HS-27A (cell line): ENCODE measurements at regions not wholly inside any gene's neighbourhood (a gene's known extent, or its start where the extent isn't known, plus 50 kb on each side); places are given as distances from the start of the nearest gene placed in this dataset.

Experiments used
- DNase-seq: peaks from one replicate; pipeline ENCODE4 v3.0.0-alpha.2; 2012; ENCODE audit warnings: low read depth, missing footprints

DNA sequence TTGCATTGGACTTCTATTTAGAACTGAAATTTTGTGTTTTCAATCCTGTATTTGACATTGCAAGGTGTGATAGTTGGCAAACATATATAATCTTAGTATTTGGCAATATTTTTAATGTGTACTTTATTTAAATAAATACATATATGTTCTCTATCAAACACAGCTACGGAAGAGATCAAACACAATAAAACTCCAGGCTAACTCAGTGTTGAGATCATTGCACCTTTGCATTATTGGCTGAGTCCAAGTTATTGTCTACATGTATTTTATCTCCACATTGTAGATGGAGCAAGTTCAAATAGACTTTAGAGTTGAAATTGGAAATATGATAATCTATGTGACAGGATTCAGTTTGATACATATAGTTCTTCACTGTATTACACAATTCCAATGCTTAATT is 176.7 kb downstream of the ST6GAL2 start:
- DNase-seq = no peak

DNA sequence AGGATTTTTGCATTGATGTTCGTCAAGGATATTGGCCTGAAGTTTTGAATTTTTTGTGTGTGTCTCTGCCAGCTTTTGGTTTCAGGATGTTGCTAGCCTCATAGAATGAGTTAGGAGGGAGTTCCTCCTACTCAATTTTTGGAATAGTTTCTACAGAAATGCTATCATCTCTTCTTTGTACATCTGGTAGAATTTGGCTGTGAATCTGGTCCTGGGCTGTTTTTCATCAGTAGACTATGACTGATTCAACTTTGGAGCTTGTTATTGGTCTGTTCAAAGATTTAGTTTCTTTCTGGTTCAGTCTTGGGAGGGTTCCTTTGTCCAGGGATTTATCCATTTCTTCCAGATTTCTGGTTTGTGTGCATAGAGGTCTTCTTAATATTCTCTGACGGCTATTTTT is 166.7 kb downstream of the ST6GAL2 start:
- no peak for DNase-seq

DNA sequence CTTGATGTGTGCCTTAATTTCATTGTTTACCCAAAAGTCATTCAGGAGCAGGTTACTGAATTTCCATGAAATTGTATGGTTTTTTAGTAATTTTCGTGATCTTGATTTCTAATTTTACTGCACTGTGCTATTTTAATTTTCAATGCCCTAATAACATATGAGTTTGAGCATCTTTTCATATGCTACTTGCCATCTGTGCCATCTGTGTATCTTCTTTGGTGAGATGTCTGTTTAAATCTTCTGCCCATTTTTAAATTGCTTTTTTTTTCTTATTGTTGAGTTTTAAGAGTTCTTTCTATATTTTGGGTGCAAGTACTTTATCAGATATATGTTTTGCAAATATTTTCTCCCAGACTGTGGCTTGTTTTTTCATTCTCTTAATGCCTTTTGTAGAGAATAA is 165.9 kb downstream of the ST6GAL2 start:
- no peak for DNase-seq

DNA sequence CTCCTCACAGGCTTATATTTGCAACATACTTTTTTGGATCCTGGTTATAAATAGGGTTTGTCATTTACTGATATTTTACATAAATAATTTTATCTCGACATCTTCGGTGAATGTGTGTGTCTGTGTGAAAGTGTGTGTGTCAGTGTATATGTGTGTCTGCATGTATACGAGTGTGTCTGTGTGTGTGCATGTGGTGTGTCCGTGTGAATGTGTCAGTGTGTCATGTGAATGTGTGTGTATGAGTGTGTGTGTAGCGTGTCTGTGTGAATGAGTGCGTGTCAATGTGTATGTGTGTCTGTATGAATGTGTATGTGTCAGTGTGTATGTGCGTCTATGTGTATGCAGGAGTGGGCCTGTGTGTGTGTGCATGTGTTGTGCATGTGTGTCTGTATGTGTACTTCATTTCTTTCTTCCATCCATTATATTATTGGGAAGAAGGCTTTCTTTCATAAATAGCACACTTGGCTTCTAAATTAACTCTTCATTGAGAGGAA is 161.6 kb downstream of the ST6GAL2 start:
- no peak for DNase-seq

DNA sequence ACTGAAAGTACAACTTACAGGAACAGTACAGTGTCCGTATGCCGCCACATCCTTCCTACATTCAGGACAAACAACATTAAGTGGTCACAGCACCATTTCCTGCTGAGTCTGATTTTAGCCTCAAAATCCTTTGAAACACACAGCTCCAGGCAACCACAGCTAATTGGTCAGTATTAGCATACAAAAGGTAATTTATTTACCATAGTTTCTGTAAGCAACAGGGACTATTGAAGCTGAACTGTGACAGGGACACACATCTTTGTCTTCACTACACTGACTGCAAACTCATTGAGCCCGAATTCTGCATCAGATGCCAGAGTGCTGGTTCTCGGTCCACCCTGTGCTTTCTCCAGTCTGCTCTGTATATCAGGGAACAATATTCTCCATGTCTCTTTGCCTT is 151.8 kb downstream of the ST6GAL2 start:
- no peak for DNase-seq

DNA sequence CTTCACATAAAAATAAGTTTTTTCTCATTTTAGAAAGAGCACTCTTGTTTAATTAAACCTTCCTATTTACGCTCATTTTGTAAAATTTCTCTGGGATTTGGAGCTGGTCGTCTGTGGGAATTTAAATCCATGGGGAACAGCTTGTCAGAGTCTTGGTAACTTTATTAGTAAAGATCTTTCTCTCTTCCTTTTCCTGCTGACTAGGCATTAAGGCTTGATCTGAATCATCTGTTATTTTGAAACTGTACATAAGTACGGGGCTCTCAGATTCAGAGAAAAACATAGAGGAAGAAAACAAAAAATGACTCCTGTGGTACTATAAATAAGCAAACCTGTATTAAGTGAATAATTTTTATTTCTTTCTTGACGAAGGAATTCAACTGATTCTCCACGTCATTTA is 150.2 kb downstream of the ST6GAL2 start:
- no peak for DNase-seq

DNA sequence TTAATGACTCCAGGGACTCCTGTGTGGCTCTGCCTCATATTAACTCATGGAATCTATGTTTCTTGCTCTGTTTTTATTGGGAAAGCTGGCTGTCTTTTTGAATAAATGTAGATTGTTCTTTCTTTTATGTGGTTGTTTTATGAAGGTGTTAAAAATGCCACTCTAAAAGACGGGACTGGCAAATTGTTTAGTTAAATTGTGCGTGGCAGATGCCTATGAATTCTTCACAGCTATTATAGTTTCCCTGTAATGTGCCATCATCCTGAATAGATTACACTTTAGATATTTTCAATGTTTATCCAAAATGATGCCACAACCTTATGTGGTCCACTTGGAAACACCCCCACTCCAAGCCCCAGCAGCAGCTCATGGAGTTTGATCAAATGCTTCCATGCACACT is 149.7 kb downstream of the ST6GAL2 start:
- no peak for DNase-seq

DNA sequence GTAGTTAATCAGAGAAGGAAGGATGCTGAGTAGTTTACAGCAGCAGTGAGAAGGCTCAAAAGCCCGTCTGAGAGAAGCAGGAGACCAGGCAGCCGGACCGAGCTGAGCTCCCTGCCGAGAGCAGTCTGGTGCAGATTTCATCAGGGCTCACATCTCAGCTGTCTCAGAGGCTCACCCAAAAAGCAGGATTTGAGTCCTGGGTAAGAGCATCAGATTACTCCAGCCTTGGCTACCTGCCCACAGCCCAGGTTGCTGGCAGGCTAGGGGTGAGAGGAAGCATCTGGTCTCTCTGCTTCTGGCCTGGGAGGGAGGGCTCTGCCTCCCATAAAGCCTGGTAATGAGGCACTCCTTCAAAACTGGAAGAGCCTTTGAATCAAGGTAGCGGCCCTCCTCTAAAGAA is 140.5 kb downstream of the ST6GAL2 start:
- no peak for DNase-seq

DNA sequence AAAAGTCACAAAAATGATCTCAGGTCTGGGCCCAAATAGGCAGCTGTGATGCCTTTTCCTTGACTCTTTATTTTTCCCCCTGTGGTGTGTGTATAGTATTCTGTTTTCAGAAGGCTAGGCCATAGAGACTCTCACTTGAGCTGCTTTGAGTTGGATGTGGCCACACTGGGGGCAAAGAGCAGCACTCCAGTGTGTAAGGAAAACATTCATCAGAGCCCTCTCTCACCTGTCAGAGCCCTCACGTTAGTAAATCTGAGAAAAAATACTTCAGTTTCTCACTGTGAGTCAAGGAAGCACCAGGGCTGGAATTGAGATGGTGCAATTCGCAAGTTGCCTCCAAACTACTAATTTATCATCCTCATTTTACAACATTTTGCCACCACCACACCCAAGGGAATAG is 136.1 kb downstream of the ST6GAL2 start:
- no peak for DNase-seq
